ENCODE measurements at regions not wholly inside any gene's neighbourhood (a gene's known extent, or its start where the extent isn't known, plus 50 kb on each side); places are given as distances from the start of the nearest gene placed in this dataset.

DNA sequence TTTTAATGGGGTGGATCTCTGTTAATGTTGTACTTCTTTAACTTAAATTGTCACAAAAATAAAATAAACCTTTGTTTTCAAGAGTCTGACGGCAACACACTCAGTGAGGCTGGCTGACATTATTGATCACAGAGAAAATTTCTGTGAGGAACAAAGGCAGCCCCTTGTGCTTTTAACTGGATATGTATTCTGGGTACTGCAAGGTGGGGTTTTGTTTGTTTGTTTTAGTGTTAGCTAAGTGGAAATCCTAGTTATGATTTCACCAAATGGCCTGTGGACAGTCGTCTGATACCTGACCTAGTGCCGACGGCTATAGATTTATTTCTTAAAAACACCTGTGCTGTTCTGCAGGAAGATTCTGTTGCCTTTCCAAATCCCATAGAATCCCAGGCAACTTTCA is 1329.5 kb upstream of the ZEB2 start:
- DNase-seq (no peak), ATAC-seq (no peak)
- Histone ChIP-seq H3K9me3 (no peaks in the 10 kb centered on the region), H3K27me3 (no peaks in the 10 kb centered on the region), H3K27ac (no peak overlapping the region), H3K4me1 (no peaks in the 10 kb centered on the region), H3K4me3 (no peak overlapping the region), H3K36me3 (no peaks in the 10 kb centered on the region)
- intact Hi-C loops (cut with DNase I) = no loop called here
- TF ChIP-seq, protein P1, sequence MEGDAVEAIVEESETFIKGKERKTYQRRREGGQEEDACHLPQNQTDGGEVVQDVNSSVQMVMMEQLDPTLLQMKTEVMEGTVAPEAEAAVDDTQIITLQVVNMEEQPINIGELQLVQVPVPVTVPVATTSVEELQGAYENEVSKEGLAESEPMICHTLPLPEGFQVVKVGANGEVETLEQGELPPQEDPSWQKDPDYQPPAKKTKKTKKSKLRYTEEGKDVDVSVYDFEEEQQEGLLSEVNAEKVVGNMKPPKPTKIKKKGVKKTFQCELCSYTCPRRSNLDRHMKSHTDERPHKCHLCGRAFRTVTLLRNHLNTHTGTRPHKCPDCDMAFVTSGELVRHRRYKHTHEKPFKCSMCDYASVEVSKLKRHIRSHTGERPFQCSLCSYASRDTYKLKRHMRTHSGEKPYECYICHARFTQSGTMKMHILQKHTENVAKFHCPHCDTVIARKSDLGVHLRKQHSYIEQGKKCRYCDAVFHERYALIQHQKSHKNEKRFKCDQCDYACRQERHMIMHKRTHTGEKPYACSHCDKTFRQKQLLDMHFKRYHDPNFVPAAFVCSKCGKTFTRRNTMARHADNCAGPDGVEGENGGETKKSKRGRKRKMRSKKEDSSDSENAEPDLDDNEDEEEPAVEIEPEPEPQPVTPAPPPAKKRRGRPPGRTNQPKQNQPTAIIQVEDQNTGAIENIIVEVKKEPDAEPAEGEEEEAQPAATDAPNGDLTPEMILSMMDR (IDR thresholded peaks at IDR 0.05) = no peak

DNA sequence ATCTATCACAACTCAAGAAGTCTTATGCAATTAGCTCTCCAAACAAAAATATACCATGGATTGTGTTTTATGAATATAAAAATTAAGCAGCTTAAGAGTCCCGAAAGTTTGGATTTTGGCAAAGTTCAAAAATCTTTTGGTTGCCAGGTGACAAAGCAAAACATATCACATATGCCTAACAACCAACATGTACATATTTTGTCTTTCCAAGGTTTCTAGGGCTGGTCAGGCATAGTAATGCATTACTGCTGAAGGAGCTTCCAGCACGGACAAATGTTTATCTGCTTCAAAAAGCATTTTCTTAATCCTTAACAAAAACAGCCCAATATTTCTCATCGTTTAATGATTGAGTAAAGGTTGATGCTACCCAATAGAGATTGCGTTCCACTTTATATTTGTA is 1327.1 kb upstream of the ZEB2 start:
- DNase-seq (no peak), ATAC-seq (no peak)
- Histone ChIP-seq H3K9me3 (no peaks in the 10 kb centered on the region), H3K27me3 (no peaks in the 10 kb centered on the region), H3K27ac (no peak overlapping the region), H3K36me3 (no peaks in the 10 kb centered on the region), H3K4me1 (no peaks in the 10 kb centered on the region), H3K4me3 (no peak overlapping the region)
- intact Hi-C loops (cut with DNase I) = no loop called here
- TF ChIP-seq, protein P1 (IDR thresholded peaks at IDR 0.05) = no peak

DNA sequence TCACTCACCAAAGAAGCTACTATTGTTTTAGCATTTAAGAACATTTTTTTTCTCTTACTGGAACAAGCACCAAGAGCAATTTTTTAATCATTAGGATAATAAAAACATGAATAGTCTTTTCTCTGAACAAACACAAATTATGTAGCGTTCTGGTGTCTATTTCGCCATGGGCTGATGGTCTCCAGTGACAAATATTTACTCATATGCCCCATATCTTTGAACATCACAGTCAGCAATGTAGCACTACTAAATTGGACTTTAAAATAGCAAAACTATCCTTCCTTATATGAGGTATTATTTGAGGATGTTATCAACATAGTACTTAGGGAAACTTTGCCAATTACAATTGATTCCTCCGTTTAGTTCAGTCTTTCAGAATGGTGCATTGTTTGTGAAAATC is 1326.0 kb upstream of the ZEB2 start:
- Histone ChIP-seq H3K9me3 (no peaks in the 10 kb centered on the region), H3K27ac (no peak overlapping the region), H3K4me1 (no peaks in the 10 kb centered on the region), H3K4me3 (no peak overlapping the region), H3K36me3 (no peaks in the 10 kb centered on the region), H3K27me3 (no peaks in the 10 kb centered on the region)
- intact Hi-C loops (cut with DNase I) = no loop called here
- DNase-seq = no peak
- TF ChIP-seq, protein P1 (IDR thresholded peaks at IDR 0.05) = no peak
- ATAC-seq = no peak

DNA sequence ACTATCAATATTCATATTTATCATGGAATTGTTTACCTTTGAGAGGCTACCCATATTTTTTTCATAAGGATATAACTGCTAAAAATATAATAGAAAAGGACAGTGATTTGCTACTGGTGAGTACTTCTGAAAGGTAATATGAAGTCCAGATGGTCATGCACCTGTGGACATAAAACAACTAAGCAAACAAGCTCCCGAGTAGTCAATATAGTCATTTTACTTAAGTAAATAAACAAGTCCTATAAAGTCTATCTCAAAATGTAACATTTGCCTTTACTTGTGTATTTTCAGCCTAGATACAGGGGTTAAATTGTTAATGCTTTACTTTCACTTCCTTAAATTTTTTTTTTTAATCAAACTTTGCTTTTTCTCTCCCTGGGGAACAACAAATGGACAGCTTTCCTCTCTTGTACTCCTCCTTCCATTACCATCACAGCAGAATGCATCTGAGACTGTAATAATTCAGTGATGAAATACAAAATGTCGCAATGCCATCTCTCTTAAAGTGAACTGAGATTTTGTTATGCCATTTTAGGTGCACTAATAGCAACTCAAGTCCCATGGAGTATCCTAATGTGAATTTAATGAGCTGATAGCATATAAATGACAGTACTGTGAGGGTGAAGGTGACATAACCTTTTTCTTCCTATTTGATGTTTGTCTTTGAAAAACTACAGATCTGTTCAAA is 1325.4 kb upstream of the ZEB2 start:
- Histone ChIP-seq H3K27me3 (no peaks in the 10 kb centered on the region), H3K27ac (no peak overlapping the region), H3K9me3 (no peaks in the 10 kb centered on the region), H3K36me3 (no peaks in the 10 kb centered on the region), H3K4me3 (no peak overlapping the region), H3K4me1 (no peaks in the 10 kb centered on the region)
- no peak for DNase-seq
- ATAC-seq = no peak
- intact Hi-C loops (cut with DNase I) = no loop called here
- TF ChIP-seq, protein P1 (IDR thresholded peaks at IDR 0.05) = no peak

DNA sequence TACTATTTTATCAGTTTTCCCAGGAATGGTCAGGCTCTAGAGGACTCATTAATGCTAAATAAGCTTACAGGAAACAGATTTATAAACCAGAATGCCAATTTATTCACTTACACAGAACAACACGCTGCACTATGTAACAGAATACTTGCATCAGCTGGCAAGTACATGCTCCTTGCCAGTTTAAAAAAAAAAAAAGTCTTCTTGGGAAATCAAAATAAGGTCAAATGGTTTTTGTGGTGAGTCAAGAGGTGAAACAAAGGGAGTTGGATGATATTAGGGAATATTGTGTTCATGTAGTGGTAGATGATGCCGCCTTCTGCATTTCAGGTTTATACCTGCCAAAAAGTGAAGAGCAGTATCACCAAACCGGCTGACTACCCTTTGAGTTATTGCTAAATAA is 1322.1 kb upstream of the ZEB2 start:
- Histone ChIP-seq H3K4me3 (no peak overlapping the region), H3K4me1 (no peaks in the 10 kb centered on the region), H3K9me3 (no peaks in the 10 kb centered on the region), H3K27ac (no peak overlapping the region), H3K27me3 (no peaks in the 10 kb centered on the region), H3K36me3 (no peaks in the 10 kb centered on the region)
- ATAC-seq (no peak), DNase-seq (no peak)
- TF ChIP-seq, protein P1 (IDR thresholded peaks at IDR 0.05) = no peak
- intact Hi-C loops (cut with DNase I) = no loop called here

DNA sequence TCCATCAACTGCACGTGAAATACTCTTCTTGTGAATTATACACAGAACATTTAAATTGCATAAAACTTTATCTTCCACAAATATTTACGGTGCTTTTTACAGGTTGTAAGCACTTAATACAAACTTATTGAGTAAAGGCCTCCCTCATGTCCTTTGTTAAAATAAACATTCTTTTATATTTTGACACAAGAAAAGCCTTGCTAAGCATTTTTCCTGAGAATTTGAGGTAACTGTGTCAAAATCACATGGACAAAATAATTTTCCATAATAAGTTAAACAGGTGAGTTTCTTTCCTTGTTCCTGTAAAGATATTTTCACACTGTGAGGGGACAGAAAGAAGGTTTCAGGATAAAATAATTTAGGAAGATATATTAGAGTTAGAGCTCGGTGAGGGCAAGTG is 1317.1 kb upstream of the ZEB2 start:
- TF ChIP-seq, protein P1 (IDR thresholded peaks at IDR 0.05) = no peak
- Histone ChIP-seq H3K36me3 (no peaks in the 10 kb centered on the region), H3K27me3 (no peaks in the 10 kb centered on the region), H3K4me1 (no peaks in the 10 kb centered on the region), H3K9me3 (no peaks in the 10 kb centered on the region), H3K27ac (no peak overlapping the region), H3K4me3 (no peak overlapping the region)
- intact Hi-C loops (cut with DNase I) = no loop called here
- ATAC-seq (no peak), DNase-seq (no peak)
